HepG2 (cell line): ENCODE measurements at regions not wholly inside any gene's neighbourhood (a gene's known extent, or its start where the extent isn't known, plus 50 kb on each side); places are given as distances from the start of the nearest gene placed in this dataset.

Experiments used
- ARID3A ChIP-seq: IDR thresholded peaks from 2 replicates; pipeline ENCODE4 v1.6.1; 2012; ENCODE audit warnings: low read depth, low read length, improper control_type of control experiment
- GATAD2A ChIP-seq: IDR thresholded peaks from 2 replicates; pipeline ENCODE4 v1.6.1; 2016
- POLR2A ChIP-seq, 2 experiments: IDR thresholded peaks; 2 replicates each; pipeline ENCODE4 v1.6.1; 2011; ENCODE audit warnings: low read depth in 2 of 2, low read length in 2 of 2, mild to moderate bottlenecking in 1 of 2, moderate library complexity in 1 of 2; ENCODE audit not compliant: insufficient read depth in 1 of 2

GRCh38 chr14:55814873-55815272 is 234.9 kb downstream of the KTN1 start:
- no peak for TF ChIP-seq ARID3A
- TF ChIP-seq GATAD2A = no peak
- TF ChIP-seq POLR2A (IDR thresholded peaks at IDR 0.05; ENCODE audit: insufficient read depth in 1 of 2, low read depth in 2 of 2, low read length in 2 of 2) = no peak
